ENCODE measurements at regions not wholly inside any gene's neighbourhood (a gene's known extent, or its start where the extent isn't known, plus 50 kb on each side); places are given as distances from the start of the nearest gene placed in this dataset.
"Not testable (repeated sequence)": the region's sequence is repeated elsewhere in the genome, so short reads cannot be mapped to it uniquely, and the experiment has no call there.

GRCh38 chr13:76329866-76330580, 556.2 kb downstream of the KCTD12 start:
- no peak for DNase-seq

GRCh38 chr13:76329004-76329403, 557.2 kb downstream of the KCTD12 start:
- no peak for DNase-seq

- no peak for DNase-seq
These were observed 559.9 kb downstream of the KCTD12 start for GRCh38 chr13:76326343-76326742.

GRCh38 chr13:76319921-76320320, 566.3 kb downstream of the KCTD12 start:
- DNase-seq = no peak

GRCh38 chr13:76316998-76317527, 569.1 kb downstream of the KCTD12 start:
- DNase-seq = no peak

- no peak for DNase-seq
These were observed 571.7 kb downstream of the KCTD12 start for GRCh38 chr13:76314495-76314894.

GRCh38 chr13:76307142-76307541, 579.1 kb downstream of the KCTD12 start:
- no peak for DNase-seq

GRCh38 chr13:76300688-76301087, 585.5 kb downstream of the KCTD12 start:
- no peak for DNase-seq

- no peak for DNase-seq
These were observed 588.9 kb downstream of the KCTD12 start for GRCh38 chr13:76297331-76297730.

- DNase-seq = no peak
These were observed 589.5 kb downstream of the KCTD12 start for GRCh38 chr13:76296751-76297150.

- DNase-seq = not testable (repeated sequence)
These were observed 591.2 kb downstream of the KCTD12 start for GRCh38 chr13:76295020-76295419.

GRCh38 chr13:76293751-76294150, 592.5 kb downstream of the KCTD12 start:
- no peak for DNase-seq

GRCh38 chr13:76293346-76293745, 592.9 kb downstream of the KCTD12 start:
- DNase-seq = no peak

- no peak for DNase-seq
These were observed 593.5 kb downstream of the KCTD12 start for GRCh38 chr13:76292726-76293125.

GRCh38 chr13:76292031-76292430, 594.2 kb downstream of the KCTD12 start:
- no peak for DNase-seq

GRCh38 chr13:76289558-76289957, 596.6 kb downstream of the KCTD12 start:
- DNase-seq = no peak

GRCh38 chr13:76286178-76286577, 600.0 kb downstream of the KCTD12 start:
- DNase-seq = no peak

GRCh38 chr13:76285463-76285862, 600.7 kb downstream of the KCTD12 start:
- no peak for DNase-seq

GRCh38 chr13:76279766-76280165, 606.4 kb downstream of the KCTD12 start:
- not testable (repeated sequence) for DNase-seq

GRCh38 chr13:76271728-76272232, 614.4 kb downstream of the KCTD12 start:
- no peak for DNase-seq

GRCh38 chr13:76268307-76268706, 617.9 kb downstream of the KCTD12 start:
- not testable (repeated sequence) for DNase-seq

- no peak for DNase-seq
These were observed 619.0 kb downstream of the KCTD12 start for GRCh38 chr13:76267216-76267615.

GRCh38 chr13:76266561-76266960, 619.6 kb downstream of the KCTD12 start:
- DNase-seq = no peak

GRCh38 chr13:76250211-76250610, 614.1 kb downstream of the LMO7 start:
- no peak for DNase-seq

- no peak for DNase-seq
These were observed 609.8 kb downstream of the LMO7 start for GRCh38 chr13:76245920-76246319.
